ENCODE measurements at regions not wholly inside any gene's neighbourhood (a gene's known extent, or its start where the extent isn't known, plus 50 kb on each side); places are given as distances from the start of the nearest gene placed in this dataset.

DNA sequence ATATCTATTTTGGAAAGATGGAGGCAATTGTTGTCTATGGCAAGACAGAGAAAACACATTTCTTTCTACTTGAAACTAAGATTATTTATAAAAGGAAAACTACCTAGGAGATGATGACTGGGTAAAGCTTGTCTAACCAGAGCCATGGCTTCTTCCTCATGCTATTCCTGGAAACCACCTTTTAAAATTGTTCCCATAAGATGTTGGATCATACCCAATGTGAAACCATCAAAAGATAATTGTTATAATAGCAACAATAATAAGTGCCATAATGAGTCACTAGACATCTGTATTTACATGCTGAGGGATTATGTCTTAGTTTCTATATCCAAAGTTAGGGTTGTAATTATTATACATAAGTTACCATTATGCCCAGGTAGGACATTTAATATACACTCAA is 428.4 kb downstream of the KCNJ2 start:
- TF ChIP-seq, protein P1, sequence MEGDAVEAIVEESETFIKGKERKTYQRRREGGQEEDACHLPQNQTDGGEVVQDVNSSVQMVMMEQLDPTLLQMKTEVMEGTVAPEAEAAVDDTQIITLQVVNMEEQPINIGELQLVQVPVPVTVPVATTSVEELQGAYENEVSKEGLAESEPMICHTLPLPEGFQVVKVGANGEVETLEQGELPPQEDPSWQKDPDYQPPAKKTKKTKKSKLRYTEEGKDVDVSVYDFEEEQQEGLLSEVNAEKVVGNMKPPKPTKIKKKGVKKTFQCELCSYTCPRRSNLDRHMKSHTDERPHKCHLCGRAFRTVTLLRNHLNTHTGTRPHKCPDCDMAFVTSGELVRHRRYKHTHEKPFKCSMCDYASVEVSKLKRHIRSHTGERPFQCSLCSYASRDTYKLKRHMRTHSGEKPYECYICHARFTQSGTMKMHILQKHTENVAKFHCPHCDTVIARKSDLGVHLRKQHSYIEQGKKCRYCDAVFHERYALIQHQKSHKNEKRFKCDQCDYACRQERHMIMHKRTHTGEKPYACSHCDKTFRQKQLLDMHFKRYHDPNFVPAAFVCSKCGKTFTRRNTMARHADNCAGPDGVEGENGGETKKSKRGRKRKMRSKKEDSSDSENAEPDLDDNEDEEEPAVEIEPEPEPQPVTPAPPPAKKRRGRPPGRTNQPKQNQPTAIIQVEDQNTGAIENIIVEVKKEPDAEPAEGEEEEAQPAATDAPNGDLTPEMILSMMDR (IDR thresholded peaks at IDR 0.05), result no peak
- TF ChIP-seq RFX5 (IDR thresholded peaks at IDR 0.05) (no peak), POLR2A (IDR thresholded peaks at IDR 0.05; ENCODE audit: low read length) (no peak), ZNF302 (CRISPR knock-in tag; IDR thresholded peaks at IDR 0.05) (no peak), HDAC2 (IDR thresholded peaks at IDR 0.05) (no peak), TFCP2L1 (CRISPR knock-in tag; IDR thresholded peaks at IDR 0.05) (no peak), KDM1A (IDR thresholded peaks at IDR 0.05; ENCODE audit: low read depth) (no peak)
- TF ChIP-seq, protein P2, sequence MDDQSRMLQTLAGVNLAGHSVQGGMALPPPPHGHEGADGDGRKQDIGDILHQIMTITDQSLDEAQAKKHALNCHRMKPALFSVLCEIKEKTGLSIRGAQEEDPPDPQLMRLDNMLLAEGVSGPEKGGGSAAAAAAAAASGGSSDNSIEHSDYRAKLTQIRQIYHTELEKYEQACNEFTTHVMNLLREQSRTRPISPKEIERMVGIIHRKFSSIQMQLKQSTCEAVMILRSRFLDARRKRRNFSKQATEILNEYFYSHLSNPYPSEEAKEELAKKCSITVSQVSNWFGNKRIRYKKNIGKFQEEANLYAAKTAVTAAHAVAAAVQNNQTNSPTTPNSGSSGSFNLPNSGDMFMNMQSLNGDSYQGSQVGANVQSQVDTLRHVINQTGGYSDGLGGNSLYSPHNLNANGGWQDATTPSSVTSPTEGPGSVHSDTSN (IDR thresholded peaks at IDR 0.05), result no peak
- TF ChIP-seq, protein P3, sequence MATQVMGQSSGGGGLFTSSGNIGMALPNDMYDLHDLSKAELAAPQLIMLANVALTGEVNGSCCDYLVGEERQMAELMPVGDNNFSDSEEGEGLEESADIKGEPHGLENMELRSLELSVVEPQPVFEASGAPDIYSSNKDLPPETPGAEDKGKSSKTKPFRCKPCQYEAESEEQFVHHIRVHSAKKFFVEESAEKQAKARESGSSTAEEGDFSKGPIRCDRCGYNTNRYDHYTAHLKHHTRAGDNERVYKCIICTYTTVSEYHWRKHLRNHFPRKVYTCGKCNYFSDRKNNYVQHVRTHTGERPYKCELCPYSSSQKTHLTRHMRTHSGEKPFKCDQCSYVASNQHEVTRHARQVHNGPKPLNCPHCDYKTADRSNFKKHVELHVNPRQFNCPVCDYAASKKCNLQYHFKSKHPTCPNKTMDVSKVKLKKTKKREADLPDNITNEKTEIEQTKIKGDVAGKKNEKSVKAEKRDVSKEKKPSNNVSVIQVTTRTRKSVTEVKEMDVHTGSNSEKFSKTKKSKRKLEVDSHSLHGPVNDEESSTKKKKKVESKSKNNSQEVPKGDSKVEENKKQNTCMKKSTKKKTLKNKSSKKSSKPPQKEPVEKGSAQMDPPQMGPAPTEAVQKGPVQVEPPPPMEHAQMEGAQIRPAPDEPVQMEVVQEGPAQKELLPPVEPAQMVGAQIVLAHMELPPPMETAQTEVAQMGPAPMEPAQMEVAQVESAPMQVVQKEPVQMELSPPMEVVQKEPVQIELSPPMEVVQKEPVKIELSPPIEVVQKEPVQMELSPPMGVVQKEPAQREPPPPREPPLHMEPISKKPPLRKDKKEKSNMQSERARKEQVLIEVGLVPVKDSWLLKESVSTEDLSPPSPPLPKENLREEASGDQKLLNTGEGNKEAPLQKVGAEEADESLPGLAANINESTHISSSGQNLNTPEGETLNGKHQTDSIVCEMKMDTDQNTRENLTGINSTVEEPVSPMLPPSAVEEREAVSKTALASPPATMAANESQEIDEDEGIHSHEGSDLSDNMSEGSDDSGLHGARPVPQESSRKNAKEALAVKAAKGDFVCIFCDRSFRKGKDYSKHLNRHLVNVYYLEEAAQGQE (IDR thresholded peaks at IDR 0.05), result no peak
